ENCODE measurements at regions not wholly inside any gene's neighbourhood (a gene's known extent, or its start where the extent isn't known, plus 50 kb on each side); places are given as distances from the start of the nearest gene placed in this dataset.

GRCh38 chr15:62506217-62506805 lies 341.2 kb upstream of the C2CD4B start:
- TF ChIP-seq CTCF (conservative IDR thresholded peaks at IDR 0.05 in 1 of 2, IDR thresholded peaks at IDR 0.05 in 1 of 2; ENCODE audit: low read depth in 1 of 2, low read length in 2 of 2): no peak
- TF ChIP-seq EZH2 (IDR thresholded peaks at IDR 0.05; ENCODE audit: low read length, missing control alignments): no peak
- no peak overlapping the region for H3K4me3 ChIP-seq (replicated peaks in 1 of 4; ENCODE audit: control extremely low read depth in 1 of 4, insufficient read depth in 1 of 4, low read depth in 3 of 4, low read length in 4 of 4)

GRCh38 chr15:62509395-62509958 lies 344.4 kb upstream of the C2CD4B start:
- no peak for DNase-seq (ENCODE audit: low read depth in 2 of 2)
- H3K27ac ChIP-seq (ENCODE audit: insufficient read depth, low read length): no peak overlapping the region
- no peaks in the 10 kb centered on the region for H3K79me2 ChIP-seq (ENCODE audit: control insufficient read depth, insufficient read depth, low read length)
- peaks cover 13% of the 10 kb centered on the region for H3K4me1 ChIP-seq (ENCODE audit: control insufficient read depth, extremely low read depth, insufficient read depth, low read length)
- no peak overlapping the region for H3K4me2 ChIP-seq (ENCODE audit: extremely low read depth, insufficient read depth, low read length)
- H3K36me3 ChIP-seq (ENCODE audit: control insufficient read depth, insufficient read depth, low read length): no peaks in the 10 kb centered on the region
- no peaks in the 10 kb centered on the region for H4K20me1 ChIP-seq (ENCODE audit: control insufficient read depth, extremely low read depth, insufficient read depth, low read length)
- H3K4me3 ChIP-seq (replicated peaks in 1 of 4; ENCODE audit: control extremely low read depth in 1 of 4, insufficient read depth in 1 of 4, low read depth in 3 of 4, low read length in 4 of 4): no peak overlapping the region
- TF ChIP-seq CTCF (conservative IDR thresholded peaks at IDR 0.05 in 1 of 2, IDR thresholded peaks at IDR 0.05 in 1 of 2; ENCODE audit: low read depth in 1 of 2, low read length in 2 of 2): no peak
- TF ChIP-seq EZH2 (IDR thresholded peaks at IDR 0.05; ENCODE audit: low read length, missing control alignments): no peak
- H3K9me3 ChIP-seq (ENCODE audit: control insufficient read depth, insufficient read depth, low read depth, low read length): no peaks in the 10 kb centered on the region
- H3K27me3 ChIP-seq (ENCODE audit: control insufficient read depth, insufficient read depth, low read length): no peaks in the 10 kb centered on the region
- no peak overlapping the region for H3K9ac ChIP-seq (ENCODE audit: insufficient read depth, low read length)
- H2AFZ ChIP-seq (ENCODE audit: low read length): no peak overlapping the region

More at GRCh38 chr15:62506217-62506805, 341.2 kb upstream of the C2CD4B start:
- H2AFZ ChIP-seq (ENCODE audit: low read length): no peak overlapping the region
- peak overlapping the region; percentile 78 for H3K4me2 ChIP-seq (ENCODE audit: extremely low read depth, insufficient read depth, low read length)
- H3K27ac ChIP-seq (ENCODE audit: insufficient read depth, low read length): peak overlapping the region; percentile 62
- DNase-seq (ENCODE audit: low read depth in 2 of 2): peak; percentile 53 to 72
- no peaks in the 10 kb centered on the region for H3K27me3 ChIP-seq (ENCODE audit: control insufficient read depth, insufficient read depth, low read length)
- no peaks in the 10 kb centered on the region for H4K20me1 ChIP-seq (ENCODE audit: control insufficient read depth, extremely low read depth, insufficient read depth, low read length)
- H3K9ac ChIP-seq (ENCODE audit: insufficient read depth, low read length): no peak overlapping the region
- no peaks in the 10 kb centered on the region for H3K9me3 ChIP-seq (ENCODE audit: control insufficient read depth, insufficient read depth, low read depth, low read length)
- no peaks in the 10 kb centered on the region for H3K36me3 ChIP-seq (ENCODE audit: control insufficient read depth, insufficient read depth, low read length)
- H3K79me2 ChIP-seq (ENCODE audit: control insufficient read depth, insufficient read depth, low read length): no peaks in the 10 kb centered on the region
- H3K4me1 ChIP-seq (ENCODE audit: control insufficient read depth, extremely low read depth, insufficient read depth, low read length): peaks cover 15% of the 10 kb centered on the region

- Histone ChIP-seq H3K27me3 (ENCODE audit: control insufficient read depth, insufficient read depth, low read length) (no peaks in the 10 kb centered on the region), H3K4me3 (replicated peaks in 1 of 4; ENCODE audit: control extremely low read depth in 1 of 4, insufficient read depth in 1 of 4, low read depth in 3 of 4, low read length in 4 of 4) (no peak overlapping the region), H3K4me1 (ENCODE audit: control insufficient read depth, extremely low read depth, insufficient read depth, low read length) (peaks cover 9% of the 10 kb centered on the region), H3K27ac (ENCODE audit: insufficient read depth, low read length) (no peak overlapping the region), H3K36me3 (ENCODE audit: control insufficient read depth, insufficient read depth, low read length) (no peaks in the 10 kb centered on the region), H3K79me2 (ENCODE audit: control insufficient read depth, insufficient read depth, low read length) (no peaks in the 10 kb centered on the region), H3K4me2 (ENCODE audit: extremely low read depth, insufficient read depth, low read length) (no peak overlapping the region), H2AFZ (ENCODE audit: low read length) (no peak overlapping the region), H4K20me1 (ENCODE audit: control insufficient read depth, extremely low read depth, insufficient read depth, low read length) (no peaks in the 10 kb centered on the region), H3K9ac (ENCODE audit: insufficient read depth, low read length) (no peak overlapping the region), H3K9me3 (ENCODE audit: control insufficient read depth, insufficient read depth, low read depth, low read length) (no peaks in the 10 kb centered on the region)
- TF ChIP-seq CTCF (conservative IDR thresholded peaks at IDR 0.05 in 1 of 2, IDR thresholded peaks at IDR 0.05 in 1 of 2; ENCODE audit: low read depth in 1 of 2, low read length in 2 of 2) (no peak), EZH2 (IDR thresholded peaks at IDR 0.05; ENCODE audit: low read length, missing control alignments) (no peak)
- DNase-seq (ENCODE audit: low read depth in 2 of 2): no peak
Observed at GRCh38 chr15:62510791-62511190, 345.7 kb upstream of the C2CD4B start.

Measured in fibroblast of lung (primary cell).